ENCODE measurements at regions not wholly inside any gene's neighbourhood (a gene's known extent, or its start where the extent isn't known, plus 50 kb on each side); places are given as distances from the start of the nearest gene placed in this dataset.

- DNase-seq, result no peak
Measured at GRCh38 chr6:101322921-101323320, 70.6 kb upstream of the GRIK2 start.

- no peak for DNase-seq
Measured at GRCh38 chr6:101326411-101326810, 67.1 kb upstream of the GRIK2 start.

GRCh38 chr6:101341926-101342325, 51.6 kb upstream of the GRIK2 start:
- no peak for DNase-seq
